ENCODE measurements at regions not wholly inside any gene's neighbourhood (a gene's known extent, or its start where the extent isn't known, plus 50 kb on each side); places are given as distances from the start of the nearest gene placed in this dataset.

DNA sequence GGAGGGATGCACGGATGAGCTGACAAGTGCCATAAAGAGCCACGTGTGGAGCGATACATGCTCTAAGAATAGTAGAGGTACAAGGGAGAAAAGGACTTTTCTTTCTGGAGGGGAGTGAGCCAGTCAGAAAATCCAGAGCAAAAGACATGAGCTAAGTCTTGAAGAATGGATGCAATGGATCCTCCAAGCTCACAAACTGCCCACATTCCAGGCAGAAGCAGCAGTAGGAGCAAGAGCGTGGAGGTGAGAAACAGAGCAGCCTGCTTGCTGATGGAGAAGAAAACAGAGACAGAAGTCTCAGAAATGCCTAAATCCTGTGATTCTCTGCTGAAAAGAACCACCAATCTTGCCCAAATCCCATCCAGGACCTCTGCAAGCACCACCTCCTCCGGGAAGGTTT lies 78.2 kb upstream of the RALGPS2 start:
- Histone ChIP-seq H3K36me3 (ENCODE audit: control insufficient read depth in 1 of 2, insufficient read depth in 2 of 2, low read length in 2 of 2) (no peaks in the 10 kb centered on the region), H3K4me3 (ENCODE audit: low read depth in 1 of 2, low read length in 2 of 2) (no peak overlapping the region), H3K9ac (ENCODE audit: low read depth in 1 of 2, low read length in 2 of 2) (no peak overlapping the region), H3K4me1 (ENCODE audit: control insufficient read depth in 1 of 2, insufficient read depth in 2 of 2, low read length in 2 of 2) (peaks cover 18 to 20% of the 10 kb centered on the region in 2 donors), H3K27me3 (ENCODE audit: control insufficient read depth in 1 of 2, insufficient read depth in 2 of 2, low read length in 2 of 2) (no peaks in the 10 kb centered on the region), H3K27ac (ENCODE audit: low read depth, low read length) (no peak overlapping the region), H3K9me3 (ENCODE audit: control insufficient read depth in 1 of 2, low read length in 2 of 2) (no peaks in the 10 kb centered on the region)

DNA sequence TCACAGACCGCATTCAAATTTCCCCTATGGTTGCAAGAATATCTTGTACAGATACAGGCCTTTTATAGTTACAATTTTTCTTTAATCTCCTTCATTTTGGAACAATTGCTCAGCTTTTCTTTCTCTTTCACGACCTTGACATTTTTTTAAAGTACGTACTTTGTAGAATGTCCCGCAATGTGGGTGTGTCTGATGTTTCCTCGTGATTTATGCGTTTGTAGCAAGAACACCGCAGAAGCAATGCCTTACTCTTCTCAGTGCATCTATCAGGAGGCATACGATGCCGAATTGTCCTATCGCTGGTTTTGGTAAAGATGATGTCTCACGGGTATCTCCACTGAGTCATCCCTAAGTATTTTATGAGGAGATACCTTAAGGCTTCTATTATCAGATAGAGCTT lies 76.9 kb upstream of the RALGPS2 start:
- no peaks in the 10 kb centered on the region for H3K36me3 ChIP-seq (ENCODE audit: control insufficient read depth in 1 of 2, insufficient read depth in 2 of 2, low read length in 2 of 2)
- no peak overlapping the region for H3K27ac ChIP-seq (ENCODE audit: low read depth, low read length)
- no peak overlapping the region for H3K9ac ChIP-seq (ENCODE audit: low read depth in 1 of 2, low read length in 2 of 2)
- no peaks in the 10 kb centered on the region for H3K27me3 ChIP-seq (ENCODE audit: control insufficient read depth in 1 of 2, insufficient read depth in 2 of 2, low read length in 2 of 2)
- H3K4me3 ChIP-seq (ENCODE audit: low read depth in 1 of 2, low read length in 2 of 2): no peak overlapping the region
- H3K9me3 ChIP-seq (ENCODE audit: control insufficient read depth in 1 of 2, low read length in 2 of 2): no peaks in the 10 kb centered on the region
- H3K4me1 ChIP-seq (ENCODE audit: control insufficient read depth in 1 of 2, insufficient read depth in 2 of 2, low read length in 2 of 2): peaks cover 18 to 28% of the 10 kb centered on the region in 2 donors

DNA sequence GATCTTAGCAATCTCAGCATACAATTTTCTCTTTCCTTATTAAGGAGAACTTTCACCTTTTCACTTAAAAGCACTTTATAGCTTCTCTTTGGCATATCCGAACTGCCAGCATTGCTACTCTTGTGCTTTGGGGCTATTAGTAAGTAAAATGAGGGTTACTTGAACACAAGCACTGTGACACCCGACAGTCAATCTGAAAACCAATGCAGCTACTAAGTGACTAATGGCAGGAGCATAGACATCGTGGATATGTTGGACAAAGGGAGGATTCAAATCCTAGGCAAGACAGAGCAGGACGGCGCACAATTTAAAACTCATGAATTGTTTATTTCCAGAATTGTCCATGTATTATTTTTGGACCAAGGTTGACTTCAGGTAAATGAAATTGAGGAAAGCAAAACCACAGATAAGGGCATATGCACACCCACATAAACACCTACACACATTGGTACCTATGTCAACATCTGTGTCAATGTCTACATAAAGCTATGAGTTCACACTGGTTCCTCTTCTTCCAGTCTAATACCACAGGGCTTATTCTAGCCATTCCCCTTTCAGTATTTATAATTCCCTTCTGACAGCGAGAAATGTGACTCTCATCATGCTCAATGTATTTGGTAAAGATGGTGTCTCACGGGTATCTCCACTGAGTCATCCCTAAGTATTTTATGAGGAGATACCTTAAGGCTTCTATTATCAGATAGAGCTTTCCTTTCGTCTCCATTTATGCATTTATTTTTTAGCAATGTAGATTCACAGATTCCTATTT lies 75.3 kb upstream of the RALGPS2 start:
- Histone ChIP-seq H3K27me3 (ENCODE audit: control insufficient read depth in 1 of 2, insufficient read depth in 2 of 2, low read length in 2 of 2) (no peaks in the 10 kb centered on the region), H3K4me3 (ENCODE audit: low read depth in 1 of 2, low read length in 2 of 2) (no peak overlapping the region), H3K36me3 (ENCODE audit: control insufficient read depth in 1 of 2, insufficient read depth in 2 of 2, low read length in 2 of 2) (no peaks in the 10 kb centered on the region), H3K9me3 (ENCODE audit: control insufficient read depth in 1 of 2, low read length in 2 of 2) (no peaks in the 10 kb centered on the region), H3K4me1 (ENCODE audit: control insufficient read depth in 1 of 2, insufficient read depth in 2 of 2, low read length in 2 of 2) (peaks cover 19 to 27% of the 10 kb centered on the region in 2 donors), H3K9ac (ENCODE audit: low read depth in 1 of 2, low read length in 2 of 2) (no peak overlapping the region), H3K27ac (ENCODE audit: low read depth, low read length) (no peak overlapping the region)

DNA sequence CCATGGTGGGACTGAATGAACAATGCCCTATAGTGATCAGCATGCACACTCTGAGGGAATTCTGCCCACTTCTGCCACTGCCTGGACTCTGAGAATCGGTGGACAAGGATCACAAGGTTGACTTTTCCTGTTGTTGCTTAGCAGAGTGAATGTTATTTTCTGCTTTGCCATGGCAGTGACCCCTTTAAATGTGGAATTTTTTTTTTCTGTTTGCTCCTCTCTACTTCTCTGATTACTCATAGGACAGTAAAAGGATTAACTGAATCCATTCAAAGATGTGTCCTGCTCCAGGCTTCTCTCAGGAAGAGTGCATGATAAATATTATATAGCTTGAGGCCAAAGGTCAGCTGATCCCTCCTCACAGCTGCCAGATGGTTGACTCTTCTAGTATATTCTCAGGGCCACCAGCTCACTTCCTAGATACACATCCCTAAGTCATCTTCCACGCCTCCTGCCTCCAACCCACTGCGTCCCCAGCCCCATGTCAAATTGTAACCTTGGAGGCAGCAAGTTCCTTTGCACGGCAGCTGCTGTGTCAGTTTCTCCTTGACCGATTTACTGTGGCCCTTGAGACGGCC lies 74.0 kb upstream of the RALGPS2 start:
- Histone ChIP-seq H3K4me3 (ENCODE audit: low read depth in 1 of 2, low read length in 2 of 2) (no peak overlapping the region), H3K9me3 (ENCODE audit: control insufficient read depth in 1 of 2, low read length in 2 of 2) (no peaks in the 10 kb centered on the region), H3K4me1 (ENCODE audit: control insufficient read depth in 1 of 2, insufficient read depth in 2 of 2, low read length in 2 of 2) (peaks cover 19 to 29% of the 10 kb centered on the region in 2 donors), H3K9ac (ENCODE audit: low read depth in 1 of 2, low read length in 2 of 2) (no peak overlapping the region), H3K27me3 (ENCODE audit: control insufficient read depth in 1 of 2, insufficient read depth in 2 of 2, low read length in 2 of 2) (no peaks in the 10 kb centered on the region), H3K27ac (ENCODE audit: low read depth, low read length) (no peak overlapping the region), H3K36me3 (ENCODE audit: control insufficient read depth in 1 of 2, insufficient read depth in 2 of 2, low read length in 2 of 2) (no peaks in the 10 kb centered on the region)

DNA sequence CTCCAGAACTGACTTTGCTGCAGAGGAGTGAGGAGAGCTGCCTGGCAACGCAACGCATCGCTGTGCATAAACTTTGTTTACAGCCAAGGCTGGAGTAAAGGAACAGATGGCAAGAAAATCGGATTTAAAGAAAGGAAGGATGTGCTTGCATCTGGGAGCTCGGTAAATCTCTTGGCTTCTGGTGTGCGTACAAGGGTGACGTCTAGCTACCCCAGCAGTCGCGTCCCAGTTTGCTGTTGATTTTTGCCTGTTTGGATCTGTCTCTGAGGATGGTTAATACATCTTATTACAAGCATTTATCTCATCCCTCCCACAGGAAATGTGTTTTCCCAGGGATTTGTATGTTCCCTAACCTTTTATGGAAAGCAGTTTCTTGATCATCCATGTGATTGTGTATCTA lies 73.3 kb upstream of the RALGPS2 start:
- H3K4me3 ChIP-seq (ENCODE audit: low read depth in 1 of 2, low read length in 2 of 2): no peak overlapping the region
- H3K36me3 ChIP-seq (ENCODE audit: control insufficient read depth in 1 of 2, insufficient read depth in 2 of 2, low read length in 2 of 2): no peaks in the 10 kb centered on the region
- H3K27ac ChIP-seq (ENCODE audit: low read depth, low read length): no peak overlapping the region
- H3K4me1 ChIP-seq (ENCODE audit: control insufficient read depth in 1 of 2, insufficient read depth in 2 of 2, low read length in 2 of 2): peaks cover 22 to 34% of the 10 kb centered on the region in 2 donors
- no peak overlapping the region for H3K9ac ChIP-seq (ENCODE audit: low read depth in 1 of 2, low read length in 2 of 2)
- H3K9me3 ChIP-seq (ENCODE audit: control insufficient read depth in 1 of 2, low read length in 2 of 2): no peaks in the 10 kb centered on the region
- no peaks in the 10 kb centered on the region for H3K27me3 ChIP-seq (ENCODE audit: control insufficient read depth in 1 of 2, insufficient read depth in 2 of 2, low read length in 2 of 2)

DNA sequence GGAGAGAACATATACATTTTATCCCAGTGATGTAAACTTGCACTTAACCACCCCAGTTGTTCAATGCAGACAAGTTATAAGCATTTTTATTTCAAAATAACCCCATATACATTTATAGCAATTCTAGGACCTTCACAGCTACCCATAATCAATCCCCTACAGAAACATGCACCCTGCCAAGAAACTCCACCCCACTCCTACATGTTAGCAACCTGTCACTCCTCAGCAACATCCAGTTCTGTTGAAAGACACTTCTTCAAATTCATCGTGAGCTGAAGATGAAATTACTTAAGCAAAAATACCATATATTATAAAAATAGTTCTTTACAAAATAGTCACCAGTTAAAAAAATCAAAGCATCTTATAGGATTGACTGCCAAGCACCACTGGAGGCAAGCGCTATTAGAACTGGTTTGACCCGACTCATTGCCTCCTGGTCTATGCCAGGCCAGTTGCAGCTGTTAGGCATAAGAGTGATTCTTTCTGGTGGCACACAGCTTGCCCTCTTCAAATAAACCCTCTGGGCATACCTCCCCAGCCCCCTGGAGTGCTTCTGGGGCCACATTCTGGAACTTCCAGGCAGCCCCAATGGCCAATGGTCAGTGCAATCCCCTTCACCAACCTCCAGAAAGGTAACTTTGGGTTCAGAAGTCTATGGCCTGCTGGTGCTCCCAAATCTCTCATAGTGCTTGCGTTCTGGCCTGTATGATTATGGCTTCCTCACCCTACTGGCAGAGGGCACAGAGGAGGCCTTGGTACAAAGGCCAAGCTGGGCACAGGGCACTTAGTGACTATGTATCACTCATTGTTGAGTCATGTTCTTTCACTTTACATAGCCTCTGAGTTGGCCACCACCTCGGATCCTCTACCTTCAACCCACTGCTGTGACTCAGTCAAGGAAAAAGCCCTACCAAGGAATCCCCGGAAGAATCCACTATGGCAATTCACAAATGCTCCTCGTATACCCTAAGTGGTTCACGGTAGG lies 72.2 kb upstream of the RALGPS2 start:
- no peaks in the 10 kb centered on the region for H3K36me3 ChIP-seq (ENCODE audit: control insufficient read depth in 1 of 2, insufficient read depth in 2 of 2, low read length in 2 of 2)
- no peaks in the 10 kb centered on the region for H3K9me3 ChIP-seq (ENCODE audit: control insufficient read depth in 1 of 2, low read length in 2 of 2)
- no peak overlapping the region for H3K27ac ChIP-seq (ENCODE audit: low read depth, low read length)
- H3K4me3 ChIP-seq (ENCODE audit: low read depth in 1 of 2, low read length in 2 of 2): peak overlapping the region in 1 of 2 donors; percentile 16
- peaks cover 22 to 34% of the 10 kb centered on the region in 2 donors for H3K4me1 ChIP-seq (ENCODE audit: control insufficient read depth in 1 of 2, insufficient read depth in 2 of 2, low read length in 2 of 2)
- H3K9ac ChIP-seq (ENCODE audit: low read depth in 1 of 2, low read length in 2 of 2): no peak overlapping the region
- H3K27me3 ChIP-seq (ENCODE audit: control insufficient read depth in 1 of 2, insufficient read depth in 2 of 2, low read length in 2 of 2): no peaks in the 10 kb centered on the region

DNA sequence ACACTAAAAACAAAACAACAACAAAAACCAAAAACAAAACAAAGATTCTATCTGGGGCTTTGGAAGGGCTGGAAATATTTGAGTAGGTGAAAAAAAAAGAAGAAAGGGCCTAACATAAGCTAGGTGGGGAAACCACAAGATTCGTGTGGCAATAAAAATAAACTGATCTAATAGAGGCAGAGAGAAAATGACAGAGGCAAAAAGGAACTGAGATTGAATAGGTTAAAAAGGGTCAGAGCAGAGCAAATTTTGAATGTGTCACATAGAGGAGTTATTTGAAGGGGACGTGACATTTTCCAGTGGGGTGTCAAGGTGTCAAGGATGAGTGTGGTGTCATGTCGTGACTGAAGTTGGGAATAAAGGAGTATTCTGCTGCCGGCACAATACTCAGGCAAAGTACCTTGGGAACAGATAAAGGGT lies 65.2 kb upstream of the RALGPS2 start:
- H3K4me1 ChIP-seq (ENCODE audit: control insufficient read depth in 1 of 2, insufficient read depth in 2 of 2, low read length in 2 of 2): peaks cover 4 to 9% of the 10 kb centered on the region in 2 donors
- H3K27me3 ChIP-seq (ENCODE audit: control insufficient read depth in 1 of 2, insufficient read depth in 2 of 2, low read length in 2 of 2): no peaks in the 10 kb centered on the region
- H3K4me3 ChIP-seq (ENCODE audit: low read depth in 1 of 2, low read length in 2 of 2): no peak overlapping the region
- H3K27ac ChIP-seq (ENCODE audit: low read depth, low read length): no peak overlapping the region
- no peak overlapping the region for H3K9ac ChIP-seq (ENCODE audit: low read depth in 1 of 2, low read length in 2 of 2)
- no peaks in the 10 kb centered on the region for H3K9me3 ChIP-seq (ENCODE audit: control insufficient read depth in 1 of 2, low read length in 2 of 2)
- no peaks in the 10 kb centered on the region for H3K36me3 ChIP-seq (ENCODE audit: control insufficient read depth in 1 of 2, insufficient read depth in 2 of 2, low read length in 2 of 2)

DNA sequence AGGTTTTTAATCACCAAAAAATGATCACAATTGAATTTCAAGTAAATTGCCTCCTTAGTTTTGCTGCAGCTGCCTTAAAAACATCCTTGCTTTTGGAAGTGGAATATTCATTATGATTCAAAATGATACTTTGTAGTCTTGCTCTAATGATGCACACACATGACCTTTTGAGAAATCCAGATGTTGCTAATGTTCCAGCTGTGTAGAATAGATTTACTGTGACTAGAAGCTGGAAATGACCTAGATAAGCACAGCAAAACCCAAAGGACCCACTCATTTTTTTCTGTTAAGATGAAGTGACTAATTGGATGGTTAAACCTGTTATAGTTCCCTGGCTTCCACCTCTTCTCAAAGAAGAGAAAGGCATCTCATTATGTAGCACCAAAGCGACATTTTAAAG lies 64.6 kb upstream of the RALGPS2 start:
- H3K36me3 ChIP-seq (ENCODE audit: control insufficient read depth in 1 of 2, insufficient read depth in 2 of 2, low read length in 2 of 2): no peaks in the 10 kb centered on the region
- H3K27ac ChIP-seq (ENCODE audit: low read depth, low read length): no peak overlapping the region
- no peaks in the 10 kb centered on the region for H3K9me3 ChIP-seq (ENCODE audit: control insufficient read depth in 1 of 2, low read length in 2 of 2)
- no peak overlapping the region for H3K4me3 ChIP-seq (ENCODE audit: low read depth in 1 of 2, low read length in 2 of 2)
- no peak overlapping the region for H3K9ac ChIP-seq (ENCODE audit: low read depth in 1 of 2, low read length in 2 of 2)
- peaks cover 4 to 9% of the 10 kb centered on the region in 2 donors for H3K4me1 ChIP-seq (ENCODE audit: control insufficient read depth in 1 of 2, insufficient read depth in 2 of 2, low read length in 2 of 2)
- H3K27me3 ChIP-seq (ENCODE audit: control insufficient read depth in 1 of 2, insufficient read depth in 2 of 2, low read length in 2 of 2): no peaks in the 10 kb centered on the region

DNA sequence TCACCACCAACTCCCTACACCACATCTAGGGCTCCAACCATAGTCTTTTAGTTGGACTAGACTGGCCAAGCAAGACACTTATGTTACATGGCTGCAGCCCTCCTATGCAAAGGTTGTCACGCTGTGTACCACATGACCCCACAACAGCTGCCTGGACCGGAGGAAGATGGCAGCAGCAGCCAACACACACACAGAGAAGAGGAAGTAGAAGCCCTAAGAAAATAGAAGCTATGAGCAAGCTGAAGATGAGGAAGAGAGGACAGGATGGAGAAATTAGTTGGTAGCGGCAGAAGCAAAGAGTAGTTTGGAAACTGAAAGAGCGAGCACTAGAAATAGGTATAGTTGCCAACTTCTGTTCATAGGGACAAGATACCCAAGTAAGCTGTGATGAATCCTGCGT lies 60.8 kb upstream of the RALGPS2 start:
- no peaks in the 10 kb centered on the region for H3K27me3 ChIP-seq (ENCODE audit: control insufficient read depth in 1 of 2, insufficient read depth in 2 of 2, low read length in 2 of 2)
- H3K4me1 ChIP-seq (ENCODE audit: control insufficient read depth in 1 of 2, insufficient read depth in 2 of 2, low read length in 2 of 2): no peaks in the 10 kb centered on the region
- H3K9me3 ChIP-seq (ENCODE audit: control insufficient read depth in 1 of 2, low read length in 2 of 2): no peaks in the 10 kb centered on the region
- H3K4me3 ChIP-seq (ENCODE audit: low read depth in 1 of 2, low read length in 2 of 2): no peak overlapping the region
- H3K27ac ChIP-seq (ENCODE audit: low read depth, low read length): no peak overlapping the region
- H3K36me3 ChIP-seq (ENCODE audit: control insufficient read depth in 1 of 2, insufficient read depth in 2 of 2, low read length in 2 of 2): no peaks in the 10 kb centered on the region
- H3K9ac ChIP-seq (ENCODE audit: low read depth in 1 of 2, low read length in 2 of 2): no peak overlapping the region

DNA sequence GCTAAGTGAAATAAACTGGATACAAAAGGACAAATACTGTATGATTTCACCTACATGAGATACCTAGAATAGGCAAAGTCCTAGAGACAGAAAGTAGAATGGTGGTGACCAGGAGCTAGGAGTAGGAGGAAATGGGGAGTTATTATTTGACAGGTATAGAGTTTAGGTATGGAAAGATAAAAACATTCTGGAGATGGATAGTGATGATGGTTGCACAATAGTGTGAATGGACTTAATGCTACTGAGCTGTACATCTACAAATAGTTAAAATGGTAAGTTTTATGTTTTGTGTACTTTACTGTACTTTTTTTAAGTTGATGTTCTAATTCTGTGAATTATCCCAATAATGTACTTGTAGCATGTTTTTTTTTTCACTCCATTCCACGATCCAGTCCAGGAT lies 59.5 kb upstream of the RALGPS2 start:
- Histone ChIP-seq H3K27me3 (ENCODE audit: control insufficient read depth in 1 of 2, insufficient read depth in 2 of 2, low read length in 2 of 2) (no peaks in the 10 kb centered on the region), H3K4me1 (ENCODE audit: control insufficient read depth in 1 of 2, insufficient read depth in 2 of 2, low read length in 2 of 2) (no peaks in the 10 kb centered on the region), H3K27ac (ENCODE audit: low read depth, low read length) (no peak overlapping the region), H3K9ac (ENCODE audit: low read depth in 1 of 2, low read length in 2 of 2) (no peak overlapping the region), H3K36me3 (ENCODE audit: control insufficient read depth in 1 of 2, insufficient read depth in 2 of 2, low read length in 2 of 2) (no peaks in the 10 kb centered on the region), H3K9me3 (ENCODE audit: control insufficient read depth in 1 of 2, low read length in 2 of 2) (no peaks in the 10 kb centered on the region), H3K4me3 (ENCODE audit: low read depth in 1 of 2, low read length in 2 of 2) (no peak overlapping the region)

All from duodenal mucosa (tissue), 2 donors.